Liver (tissue), 8 donors: ENCODE measurements at regions not wholly inside any gene's neighbourhood (a gene's known extent, or its start where the extent isn't known, plus 50 kb on each side); places are given as distances from the start of the nearest gene placed in this dataset.
"Not testable (repeated sequence)": the region's sequence is repeated elsewhere in the genome, so short reads cannot be mapped to it uniquely, and the experiment has no call there.

ENCODE experiments used
- DNase-seq: peaks from one replicate; pipeline ENCODE4 v3.0.0-alpha.2; 2017; ENCODE audit warnings: low spot score
- H3K27ac ChIP-seq, 2 donors: one replicate each; pipeline ENCODE4 v1.7.0; 2013; ENCODE audit warnings: inconsistent platforms in 2 of 2, low read length in 2 of 2, control low read depth in 1 of 2, low read depth in 1 of 2, mild to moderate bottlenecking in 1 of 2
- H3K27me3 ChIP-seq, 4 donors: one replicate each; pipeline versions ENCODE4 v1.6.1 to v1.7.0; 2013; ENCODE audit warnings: low read length in 3 of 4, inconsistent platforms in 1 of 4, mild to moderate bottlenecking in 1 of 4, moderate library complexity in 1 of 4; ENCODE audit not compliant: control insufficient read depth in 4 of 4, insufficient read depth in 4 of 4
- H3K36me3 ChIP-seq, 4 donors: one replicate each; pipeline versions ENCODE4 v1.6.1 to v1.7.0; 2013; ENCODE audit warnings: low read length in 3 of 4, mild to moderate bottlenecking in 3 of 4, low read depth in 1 of 4, moderate library complexity in 1 of 4; ENCODE audit not compliant: control insufficient read depth in 4 of 4, insufficient read depth in 3 of 4
- H3K4me1 ChIP-seq, 4 donors: one replicate each; pipeline versions ENCODE4 v1.6.1 to v1.7.0; 2013; ENCODE audit warnings: low read length in 3 of 4, mild to moderate bottlenecking in 3 of 4, moderate library complexity in 1 of 4; ENCODE audit not compliant: control insufficient read depth in 4 of 4, insufficient read depth in 4 of 4
- H3K4me3 ChIP-seq, 3 donors: one replicate each; pipeline versions ENCODE4 v1.6.1 to v1.7.0; 2013; ENCODE audit warnings: low read length in 3 of 3, control low read depth in 1 of 3, low read depth in 1 of 3, mild to moderate bottlenecking in 1 of 3
- H3K9ac ChIP-seq, 2 donors: one replicate each; pipeline ENCODE4 v1.7.0; 2013; ENCODE audit warnings: low read length in 2 of 2, mild to moderate bottlenecking in 2 of 2, moderate library complexity in 2 of 2, control low read depth in 1 of 2, low read depth in 1 of 2
- H3K9me3 ChIP-seq, 4 donors: one replicate each; pipeline versions ENCODE4 v1.6.1 to v1.7.0; 2013; ENCODE audit warnings: low read length in 3 of 4; ENCODE audit not compliant: control insufficient read depth in 4 of 4
- EGR1 ChIP-seq, 2 donors: IDR thresholded peaks; 2 replicates each; pipeline ENCODE4 v1.6.1; 2016 to 2018; ENCODE audit warnings: antibody characterized with exemption in 2 of 2, low read depth in 2 of 2
- FOXA1 ChIP-seq: IDR thresholded peaks from 2 replicates; pipeline ENCODE4 v1.6.1; 2016; ENCODE audit warnings: antibody characterized with exemption
- HNF4G ChIP-seq: IDR thresholded peaks from 2 replicates; pipeline ENCODE4 v1.6.1; 2016; ENCODE audit warnings: antibody characterized with exemption
- RAD21 ChIP-seq, 2 donors: IDR thresholded peaks; 2 replicates each; pipeline ENCODE4 v1.6.1; 2016; ENCODE audit warnings: antibody characterized with exemption in 2 of 2, mild to moderate bottlenecking in 2 of 2
- RXRA ChIP-seq, 2 donors: IDR thresholded peaks; 2 replicates each; pipeline ENCODE4 v1.6.1; 2017 to 2018; ENCODE audit warnings: antibody characterized with exemption in 2 of 2, mild to moderate bottlenecking in 1 of 2
- SP1 ChIP-seq: IDR thresholded peaks from 2 replicates; pipeline ENCODE4 v1.6.1; 2018; ENCODE audit warnings: antibody characterized with exemption, mild to moderate bottlenecking
- YY1 ChIP-seq: IDR thresholded peaks from 2 replicates; pipeline ENCODE4 v1.6.1; 2016; ENCODE audit warnings: antibody characterized with exemption, mild to moderate bottlenecking
- WGBS: extraction: QIAGEN DNeasy Blood & Tissue Kit; methylation state at CpG from one replicate; pipeline ENCODE4 v1.1.7; 2013; 5-methylcytosine and 5-hydroxymethylcytosine counted together
- TF ChIP-seq, protein P1 (sequence below): fragments of 150-350 bp; IDR thresholded peaks from 2 replicates; pipeline ENCODE4 v1.5.1; 2017; ENCODE audit warnings: improper control_type of control experiment, low read depth, low read length; ENCODE audit not compliant: missing input control
- TF ChIP-seq, protein P2 (sequence below): IDR thresholded peaks from 2 replicates; pipeline ENCODE4 v1.6.1; 2016; ENCODE audit warnings: antibody characterized with exemption, mild to moderate bottlenecking
- TF ChIP-seq, protein P3 (sequence below): IDR thresholded peaks from 2 replicates; pipeline ENCODE4 v1.6.1; 2016; ENCODE audit warnings: antibody characterized with exemption
- TF ChIP-seq, protein P4 (sequence below): IDR thresholded peaks from 2 replicates; pipeline ENCODE4 v1.6.1; 2016; ENCODE audit warnings: antibody characterized with exemption
- donor health status: healthy.
- donor health status: healthy.
- donor health status: healthy.
- donor health status: healthy.
- donor health status: healthy.

DNA sequence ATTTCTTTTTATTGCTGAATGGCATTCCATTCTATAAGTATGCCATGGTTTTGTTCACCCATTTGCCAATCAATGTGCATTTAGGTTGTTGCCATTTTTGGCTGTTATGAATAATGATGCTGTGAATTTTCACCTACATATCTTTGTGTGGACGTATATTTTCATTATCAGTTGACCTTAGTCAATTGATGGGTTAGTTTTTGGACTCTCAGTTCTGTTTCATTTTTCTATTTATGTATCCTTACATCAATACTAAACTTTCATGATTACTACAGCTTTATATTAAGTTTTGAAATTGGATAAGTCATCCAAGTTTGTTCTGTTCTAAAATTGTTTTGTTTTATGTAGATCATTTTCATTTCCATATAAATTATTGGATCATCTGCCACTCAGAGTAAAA, 261.9 kb upstream of the CNR1 start:
- no peaks in the 10 kb centered on the region for H3K27me3 ChIP-seq
- DNase-seq: no peak
- H3K4me3 ChIP-seq: no peak overlapping the region
- H3K4me1 ChIP-seq: no peaks in the 10 kb centered on the region
- no peaks in the 10 kb centered on the region for H3K9me3 ChIP-seq
- TF ChIP-seq YY1: no peak
- no peak for TF ChIP-seq SP1
- TF ChIP-seq, protein P1, sequence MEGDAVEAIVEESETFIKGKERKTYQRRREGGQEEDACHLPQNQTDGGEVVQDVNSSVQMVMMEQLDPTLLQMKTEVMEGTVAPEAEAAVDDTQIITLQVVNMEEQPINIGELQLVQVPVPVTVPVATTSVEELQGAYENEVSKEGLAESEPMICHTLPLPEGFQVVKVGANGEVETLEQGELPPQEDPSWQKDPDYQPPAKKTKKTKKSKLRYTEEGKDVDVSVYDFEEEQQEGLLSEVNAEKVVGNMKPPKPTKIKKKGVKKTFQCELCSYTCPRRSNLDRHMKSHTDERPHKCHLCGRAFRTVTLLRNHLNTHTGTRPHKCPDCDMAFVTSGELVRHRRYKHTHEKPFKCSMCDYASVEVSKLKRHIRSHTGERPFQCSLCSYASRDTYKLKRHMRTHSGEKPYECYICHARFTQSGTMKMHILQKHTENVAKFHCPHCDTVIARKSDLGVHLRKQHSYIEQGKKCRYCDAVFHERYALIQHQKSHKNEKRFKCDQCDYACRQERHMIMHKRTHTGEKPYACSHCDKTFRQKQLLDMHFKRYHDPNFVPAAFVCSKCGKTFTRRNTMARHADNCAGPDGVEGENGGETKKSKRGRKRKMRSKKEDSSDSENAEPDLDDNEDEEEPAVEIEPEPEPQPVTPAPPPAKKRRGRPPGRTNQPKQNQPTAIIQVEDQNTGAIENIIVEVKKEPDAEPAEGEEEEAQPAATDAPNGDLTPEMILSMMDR: no peak
- 71% methylated on average over 1 of the region's 1 CpG for whole genome bisulfite sequencing
- H3K36me3 ChIP-seq: no peaks in the 10 kb centered on the region
- no peak overlapping the region for H3K27ac ChIP-seq
- no peak overlapping the region for H3K9ac ChIP-seq

DNA sequence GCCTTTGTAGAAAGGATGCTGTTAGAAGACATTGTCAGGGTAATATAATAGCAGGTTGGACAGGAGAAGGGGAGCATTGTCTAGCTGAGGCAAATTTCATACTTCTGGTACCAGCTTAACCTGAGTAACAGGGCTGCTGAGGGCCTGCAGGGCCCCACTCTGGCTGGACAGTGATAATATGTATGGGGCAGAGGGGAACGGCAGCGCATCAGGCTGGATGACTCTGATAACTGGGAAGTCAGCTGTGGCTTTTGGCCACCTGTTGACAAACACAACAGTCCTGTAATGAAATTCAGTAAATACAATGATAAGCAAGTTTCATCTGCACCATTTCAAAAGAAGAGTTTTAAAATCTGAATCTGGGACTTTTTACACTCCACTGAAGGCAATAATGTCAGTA, 259.9 kb upstream of the CNR1 start:
- TF ChIP-seq HNF4G (no peak), RAD21 (IDR thresholded peaks at IDR 0.05) (no peak), YY1 (no peak), RXRA (IDR thresholded peaks at IDR 0.05) (no peak)
- TF ChIP-seq, protein P2, sequence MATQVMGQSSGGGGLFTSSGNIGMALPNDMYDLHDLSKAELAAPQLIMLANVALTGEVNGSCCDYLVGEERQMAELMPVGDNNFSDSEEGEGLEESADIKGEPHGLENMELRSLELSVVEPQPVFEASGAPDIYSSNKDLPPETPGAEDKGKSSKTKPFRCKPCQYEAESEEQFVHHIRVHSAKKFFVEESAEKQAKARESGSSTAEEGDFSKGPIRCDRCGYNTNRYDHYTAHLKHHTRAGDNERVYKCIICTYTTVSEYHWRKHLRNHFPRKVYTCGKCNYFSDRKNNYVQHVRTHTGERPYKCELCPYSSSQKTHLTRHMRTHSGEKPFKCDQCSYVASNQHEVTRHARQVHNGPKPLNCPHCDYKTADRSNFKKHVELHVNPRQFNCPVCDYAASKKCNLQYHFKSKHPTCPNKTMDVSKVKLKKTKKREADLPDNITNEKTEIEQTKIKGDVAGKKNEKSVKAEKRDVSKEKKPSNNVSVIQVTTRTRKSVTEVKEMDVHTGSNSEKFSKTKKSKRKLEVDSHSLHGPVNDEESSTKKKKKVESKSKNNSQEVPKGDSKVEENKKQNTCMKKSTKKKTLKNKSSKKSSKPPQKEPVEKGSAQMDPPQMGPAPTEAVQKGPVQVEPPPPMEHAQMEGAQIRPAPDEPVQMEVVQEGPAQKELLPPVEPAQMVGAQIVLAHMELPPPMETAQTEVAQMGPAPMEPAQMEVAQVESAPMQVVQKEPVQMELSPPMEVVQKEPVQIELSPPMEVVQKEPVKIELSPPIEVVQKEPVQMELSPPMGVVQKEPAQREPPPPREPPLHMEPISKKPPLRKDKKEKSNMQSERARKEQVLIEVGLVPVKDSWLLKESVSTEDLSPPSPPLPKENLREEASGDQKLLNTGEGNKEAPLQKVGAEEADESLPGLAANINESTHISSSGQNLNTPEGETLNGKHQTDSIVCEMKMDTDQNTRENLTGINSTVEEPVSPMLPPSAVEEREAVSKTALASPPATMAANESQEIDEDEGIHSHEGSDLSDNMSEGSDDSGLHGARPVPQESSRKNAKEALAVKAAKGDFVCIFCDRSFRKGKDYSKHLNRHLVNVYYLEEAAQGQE: no peak
- WGBS: 91% methylated on average over 2 of the region's 2 CpGs
- no peak for DNase-seq
- no peaks in the 10 kb centered on the region for H3K4me1 ChIP-seq
- no peak overlapping the region for H3K9ac ChIP-seq
- H3K36me3 ChIP-seq: no peaks in the 10 kb centered on the region
- no peaks in the 10 kb centered on the region for H3K27me3 ChIP-seq
- no peaks in the 10 kb centered on the region for H3K9me3 ChIP-seq
- no peak overlapping the region for H3K27ac ChIP-seq
- no peak overlapping the region for H3K4me3 ChIP-seq

DNA sequence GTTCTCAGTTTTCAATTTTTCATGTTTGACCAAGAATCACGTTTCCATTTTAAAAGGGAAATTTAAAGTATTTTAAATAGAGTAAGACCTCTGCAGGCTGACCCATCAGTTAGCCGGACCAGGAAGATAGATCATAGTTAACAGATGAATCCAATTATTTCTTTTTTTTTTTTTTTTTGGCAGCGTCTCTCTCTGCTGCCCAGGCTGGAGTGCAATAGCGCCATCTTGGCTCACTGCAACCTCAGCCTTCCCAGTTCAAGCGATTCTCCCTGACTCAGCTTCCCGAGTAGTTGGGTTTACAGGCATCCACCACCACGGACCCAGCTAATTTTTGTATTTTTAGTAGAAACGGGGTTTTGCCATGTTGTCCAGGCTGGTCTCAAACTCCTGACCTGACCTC, 256.7 kb upstream of the CNR1 start:
- 83% methylated on average over 8 of the region's 8 CpGs for WGBS
- no peaks in the 10 kb centered on the region for H3K9me3 ChIP-seq
- TF ChIP-seq RAD21 (IDR thresholded peaks at IDR 0.05): no peak
- TF ChIP-seq, protein P3, sequence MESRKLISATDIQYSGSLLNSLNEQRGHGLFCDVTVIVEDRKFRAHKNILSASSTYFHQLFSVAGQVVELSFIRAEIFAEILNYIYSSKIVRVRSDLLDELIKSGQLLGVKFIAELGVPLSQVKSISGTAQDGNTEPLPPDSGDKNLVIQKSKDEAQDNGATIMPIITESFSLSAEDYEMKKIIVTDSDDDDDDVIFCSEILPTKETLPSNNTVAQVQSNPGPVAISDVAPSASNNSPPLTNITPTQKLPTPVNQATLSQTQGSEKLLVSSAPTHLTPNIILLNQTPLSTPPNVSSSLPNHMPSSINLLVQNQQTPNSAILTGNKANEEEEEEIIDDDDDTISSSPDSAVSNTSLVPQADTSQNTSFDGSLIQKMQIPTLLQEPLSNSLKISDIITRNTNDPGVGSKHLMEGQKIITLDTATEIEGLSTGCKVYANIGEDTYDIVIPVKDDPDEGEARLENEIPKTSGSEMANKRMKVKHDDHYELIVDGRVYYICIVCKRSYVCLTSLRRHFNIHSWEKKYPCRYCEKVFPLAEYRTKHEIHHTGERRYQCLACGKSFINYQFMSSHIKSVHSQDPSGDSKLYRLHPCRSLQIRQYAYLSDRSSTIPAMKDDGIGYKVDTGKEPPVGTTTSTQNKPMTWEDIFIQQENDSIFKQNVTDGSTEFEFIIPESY: no peak
- TF ChIP-seq, protein P2: no peak
- TF ChIP-seq, protein P4, sequence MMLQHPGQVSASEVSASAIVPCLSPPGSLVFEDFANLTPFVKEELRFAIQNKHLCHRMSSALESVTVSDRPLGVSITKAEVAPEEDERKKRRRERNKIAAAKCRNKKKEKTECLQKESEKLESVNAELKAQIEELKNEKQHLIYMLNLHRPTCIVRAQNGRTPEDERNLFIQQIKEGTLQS: no peak
- no peak for TF ChIP-seq FOXA1
- no peak for TF ChIP-seq EGR1 (IDR thresholded peaks at IDR 0.05; ENCODE audit: low read depth in 2 of 2)

DNA sequence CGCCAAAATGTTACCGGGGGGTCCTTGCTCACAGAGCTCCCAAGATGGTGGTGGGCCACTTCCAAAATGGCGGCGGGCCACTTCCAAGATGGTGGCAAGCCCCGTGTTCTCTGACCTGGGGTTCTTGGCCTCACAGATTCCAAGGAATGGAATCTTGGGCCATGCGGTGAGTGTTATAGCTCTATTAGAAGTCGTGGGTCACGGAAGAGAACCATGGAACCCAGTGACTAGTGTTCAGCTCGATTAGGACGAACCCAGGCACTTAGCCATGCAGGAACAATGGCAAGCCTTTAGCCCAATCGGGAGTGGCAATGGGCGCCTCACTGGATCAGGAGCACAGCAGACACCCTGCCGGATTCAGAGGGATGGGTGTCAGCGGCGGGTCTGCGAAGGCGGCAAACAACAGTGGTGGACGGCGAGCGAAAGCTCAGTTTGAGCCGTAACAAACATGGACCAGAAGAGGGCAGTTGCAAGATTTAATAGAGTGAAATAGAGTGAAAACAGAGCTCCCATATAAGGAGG, 254.9 kb upstream of the CNR1 start:
- H3K27ac ChIP-seq, H3K4me3 ChIP-seq, H3K9ac ChIP-seq, H3K27me3 ChIP-seq, DNase-seq, H3K36me3 ChIP-seq, H3K4me1 ChIP-seq, H3K9me3 ChIP-seq: not testable (repeated sequence)
- 95% methylated on average over 20 of the region's 21 CpGs for WGBS

More for the DNA sequence above, 256.7 kb upstream of the CNR1 start:
- no peak overlapping the region for H3K27ac ChIP-seq
- no peaks in the 10 kb centered on the region for H3K27me3 ChIP-seq
- no peak overlapping the region for H3K4me3 ChIP-seq
- H3K9ac ChIP-seq: no peak overlapping the region
- no peak for DNase-seq
- no peaks in the 10 kb centered on the region for H3K36me3 ChIP-seq
- H3K4me1 ChIP-seq: no peaks in the 10 kb centered on the region
